Upper lobe of left lung (tissue), 4 donors: ENCODE measurements at regions not wholly inside any gene's neighbourhood (a gene's known extent, or its start where the extent isn't known, plus 50 kb on each side); places are given as distances from the start of the nearest gene placed in this dataset.

Source experiments
- EP300 ChIP-seq, 4 donors: sonication (generic); formaldehyde crosslinking; IDR thresholded peaks; one replicate each; pipeline ENCODE4 v1.5.1; 2017; ENCODE audit warnings: antibody characterized with exemption in 4 of 4, control low read depth in 2 of 4
- TF ChIP-seq, protein P1 (sequence below), 6 experiments: fragments of 450-650 bp in 4 of 6; fragments of 200-600 bp in 2 of 6; sonication (generic) in 2 of 6; IDR thresholded peaks; one replicate each; pipeline ENCODE4 v1.5.1; 2016 to 2019; ENCODE audit warnings: antibody characterized with exemption in 6 of 6

GRCh38 chr4:171430495-171430894 is 382.7 kb upstream of the GALNTL6 start:
- TF ChIP-seq, protein P1, sequence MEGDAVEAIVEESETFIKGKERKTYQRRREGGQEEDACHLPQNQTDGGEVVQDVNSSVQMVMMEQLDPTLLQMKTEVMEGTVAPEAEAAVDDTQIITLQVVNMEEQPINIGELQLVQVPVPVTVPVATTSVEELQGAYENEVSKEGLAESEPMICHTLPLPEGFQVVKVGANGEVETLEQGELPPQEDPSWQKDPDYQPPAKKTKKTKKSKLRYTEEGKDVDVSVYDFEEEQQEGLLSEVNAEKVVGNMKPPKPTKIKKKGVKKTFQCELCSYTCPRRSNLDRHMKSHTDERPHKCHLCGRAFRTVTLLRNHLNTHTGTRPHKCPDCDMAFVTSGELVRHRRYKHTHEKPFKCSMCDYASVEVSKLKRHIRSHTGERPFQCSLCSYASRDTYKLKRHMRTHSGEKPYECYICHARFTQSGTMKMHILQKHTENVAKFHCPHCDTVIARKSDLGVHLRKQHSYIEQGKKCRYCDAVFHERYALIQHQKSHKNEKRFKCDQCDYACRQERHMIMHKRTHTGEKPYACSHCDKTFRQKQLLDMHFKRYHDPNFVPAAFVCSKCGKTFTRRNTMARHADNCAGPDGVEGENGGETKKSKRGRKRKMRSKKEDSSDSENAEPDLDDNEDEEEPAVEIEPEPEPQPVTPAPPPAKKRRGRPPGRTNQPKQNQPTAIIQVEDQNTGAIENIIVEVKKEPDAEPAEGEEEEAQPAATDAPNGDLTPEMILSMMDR (IDR thresholded peaks at IDR 0.05) = no peak
- no peak for TF ChIP-seq EP300 (IDR thresholded peaks at IDR 0.05)
